ENCODE measurements at regions not wholly inside any gene's neighbourhood (a gene's known extent, or its start where the extent isn't known, plus 50 kb on each side); places are given as distances from the start of the nearest gene placed in this dataset.

- TF ChIP-seq RAD21 (IDR thresholded peaks at IDR 0.05; ENCODE audit: low read depth): no peak
- TF ChIP-seq USF1 (IDR thresholded peaks at IDR 0.05): no peak
- no peak for TF ChIP-seq CEBPB (IDR thresholded peaks at IDR 0.05)
- no peak for TF ChIP-seq YY1 (IDR thresholded peaks at IDR 0.05; ENCODE audit: low read depth)
- TF ChIP-seq TCF12 (IDR thresholded peaks at IDR 0.05; ENCODE audit: low read depth): no peak
- TF ChIP-seq CREB1 (IDR thresholded peaks at IDR 0.05; ENCODE audit: low read depth): no peak
- TF ChIP-seq REST (IDR thresholded peaks at IDR 0.05; ENCODE audit: low read depth): no peak
- TF ChIP-seq TAF1 (IDR thresholded peaks at IDR 0.05; ENCODE audit: low read depth): no peak
Observed at GRCh38 chr15:69813881-69814280, 283.8 kb downstream of the TLE3 start.

Data from Ishikawa (cell line).